ENCODE measurements at regions not wholly inside any gene's neighbourhood (a gene's known extent, or its start where the extent isn't known, plus 50 kb on each side); places are given as distances from the start of the nearest gene placed in this dataset.

DNA sequence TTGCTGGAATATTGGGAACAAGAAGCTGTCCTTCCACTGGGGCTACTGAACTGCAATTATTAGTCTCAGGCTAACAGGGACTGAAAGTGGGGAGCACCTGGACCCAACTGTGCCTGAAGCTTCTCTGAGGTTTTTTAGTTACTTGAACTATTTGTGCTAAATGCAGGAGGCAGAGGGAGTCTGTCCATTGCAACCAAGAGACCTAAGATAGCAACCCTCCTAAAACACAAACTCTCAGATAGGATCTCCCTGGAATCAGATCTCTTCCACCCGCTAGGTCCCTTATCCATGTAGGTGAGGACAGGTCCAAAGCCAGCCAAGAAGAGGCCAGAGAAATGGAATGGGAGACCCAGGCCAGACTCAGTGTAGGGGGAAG lies 58.1 kb downstream of the NCOR2 start:
- in situ Hi-C loops (cut with HindIII; ENCODE audit: low pct_unique_long_range_greater_than_20kb, low sequenced_read_pairs) (no loop called here), intact Hi-C loops (cut with micrococcal nuclease; ENCODE audit: unreplicated experiment) (no loop called here)
- H3K9me3 ChIP-seq (ENCODE audit: control insufficient read depth, insufficient read depth, low read depth, low read length) = no peaks in the 10 kb centered on the region
- POLR2A ChIA-PET = interaction anchor here (0.6 to 0.7 kb wide), 2 partner anchors 23 to 104 kb away, joined by 3 read pairs; no protein-coding TSS in a partner anchor
- DNase-seq (ENCODE audit: low read depth, low spot score) (no peak), ATAC-seq (no peak)
- H3K36me3 ChIP-seq (ENCODE audit: control insufficient read depth, insufficient read depth, low read length) = no peaks in the 10 kb centered on the region
- H3K27ac ChIP-seq (ENCODE audit: low read length) = peak overlapping the region; percentile 62
- CTCF ChIA-PET = interaction anchor here (0.6 to 1.0 kb wide), 2 partner anchors 9 to 237 kb away, joined by 3 read pairs; no protein-coding TSS in a partner anchor
- H3K27me3 ChIP-seq (ENCODE audit: control insufficient read depth, insufficient read depth, low read length) = no peaks in the 10 kb centered on the region
- BruUV-seq (replicated peaks) = no TSS peak
- peaks cover 92% of the 10 kb centered on the region for H3K4me1 ChIP-seq (ENCODE audit: control insufficient read depth, insufficient read depth, low read length)
- TF ChIP-seq, protein P1, sequence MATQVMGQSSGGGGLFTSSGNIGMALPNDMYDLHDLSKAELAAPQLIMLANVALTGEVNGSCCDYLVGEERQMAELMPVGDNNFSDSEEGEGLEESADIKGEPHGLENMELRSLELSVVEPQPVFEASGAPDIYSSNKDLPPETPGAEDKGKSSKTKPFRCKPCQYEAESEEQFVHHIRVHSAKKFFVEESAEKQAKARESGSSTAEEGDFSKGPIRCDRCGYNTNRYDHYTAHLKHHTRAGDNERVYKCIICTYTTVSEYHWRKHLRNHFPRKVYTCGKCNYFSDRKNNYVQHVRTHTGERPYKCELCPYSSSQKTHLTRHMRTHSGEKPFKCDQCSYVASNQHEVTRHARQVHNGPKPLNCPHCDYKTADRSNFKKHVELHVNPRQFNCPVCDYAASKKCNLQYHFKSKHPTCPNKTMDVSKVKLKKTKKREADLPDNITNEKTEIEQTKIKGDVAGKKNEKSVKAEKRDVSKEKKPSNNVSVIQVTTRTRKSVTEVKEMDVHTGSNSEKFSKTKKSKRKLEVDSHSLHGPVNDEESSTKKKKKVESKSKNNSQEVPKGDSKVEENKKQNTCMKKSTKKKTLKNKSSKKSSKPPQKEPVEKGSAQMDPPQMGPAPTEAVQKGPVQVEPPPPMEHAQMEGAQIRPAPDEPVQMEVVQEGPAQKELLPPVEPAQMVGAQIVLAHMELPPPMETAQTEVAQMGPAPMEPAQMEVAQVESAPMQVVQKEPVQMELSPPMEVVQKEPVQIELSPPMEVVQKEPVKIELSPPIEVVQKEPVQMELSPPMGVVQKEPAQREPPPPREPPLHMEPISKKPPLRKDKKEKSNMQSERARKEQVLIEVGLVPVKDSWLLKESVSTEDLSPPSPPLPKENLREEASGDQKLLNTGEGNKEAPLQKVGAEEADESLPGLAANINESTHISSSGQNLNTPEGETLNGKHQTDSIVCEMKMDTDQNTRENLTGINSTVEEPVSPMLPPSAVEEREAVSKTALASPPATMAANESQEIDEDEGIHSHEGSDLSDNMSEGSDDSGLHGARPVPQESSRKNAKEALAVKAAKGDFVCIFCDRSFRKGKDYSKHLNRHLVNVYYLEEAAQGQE (IDR thresholded peaks at IDR 0.05; ENCODE audit: insufficient read depth in 1 of 2, low read depth in 2 of 2, low read length in 1 of 2) = no peak
- TF ChIP-seq TCF7L2 (IDR thresholded peaks at IDR 0.05; ENCODE audit: low read depth, low read length) = no peak
- TF ChIP-seq SIN3A (IDR thresholded peaks at IDR 0.05; ENCODE audit: borderline replicate concordance, insufficient read depth, low read depth, low read length) = no peak
- no peak for TF ChIP-seq POLR2AphosphoS5 (IDR thresholded peaks at IDR 0.05; ENCODE audit: low read depth, low read length)
- TF ChIP-seq, protein P2, sequence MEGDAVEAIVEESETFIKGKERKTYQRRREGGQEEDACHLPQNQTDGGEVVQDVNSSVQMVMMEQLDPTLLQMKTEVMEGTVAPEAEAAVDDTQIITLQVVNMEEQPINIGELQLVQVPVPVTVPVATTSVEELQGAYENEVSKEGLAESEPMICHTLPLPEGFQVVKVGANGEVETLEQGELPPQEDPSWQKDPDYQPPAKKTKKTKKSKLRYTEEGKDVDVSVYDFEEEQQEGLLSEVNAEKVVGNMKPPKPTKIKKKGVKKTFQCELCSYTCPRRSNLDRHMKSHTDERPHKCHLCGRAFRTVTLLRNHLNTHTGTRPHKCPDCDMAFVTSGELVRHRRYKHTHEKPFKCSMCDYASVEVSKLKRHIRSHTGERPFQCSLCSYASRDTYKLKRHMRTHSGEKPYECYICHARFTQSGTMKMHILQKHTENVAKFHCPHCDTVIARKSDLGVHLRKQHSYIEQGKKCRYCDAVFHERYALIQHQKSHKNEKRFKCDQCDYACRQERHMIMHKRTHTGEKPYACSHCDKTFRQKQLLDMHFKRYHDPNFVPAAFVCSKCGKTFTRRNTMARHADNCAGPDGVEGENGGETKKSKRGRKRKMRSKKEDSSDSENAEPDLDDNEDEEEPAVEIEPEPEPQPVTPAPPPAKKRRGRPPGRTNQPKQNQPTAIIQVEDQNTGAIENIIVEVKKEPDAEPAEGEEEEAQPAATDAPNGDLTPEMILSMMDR (IDR thresholded peaks at IDR 0.05) = no peak
- no peak overlapping the region for H3K4me3 ChIP-seq (ENCODE audit: low read depth in 2 of 2, low read length in 2 of 2)

DNA sequence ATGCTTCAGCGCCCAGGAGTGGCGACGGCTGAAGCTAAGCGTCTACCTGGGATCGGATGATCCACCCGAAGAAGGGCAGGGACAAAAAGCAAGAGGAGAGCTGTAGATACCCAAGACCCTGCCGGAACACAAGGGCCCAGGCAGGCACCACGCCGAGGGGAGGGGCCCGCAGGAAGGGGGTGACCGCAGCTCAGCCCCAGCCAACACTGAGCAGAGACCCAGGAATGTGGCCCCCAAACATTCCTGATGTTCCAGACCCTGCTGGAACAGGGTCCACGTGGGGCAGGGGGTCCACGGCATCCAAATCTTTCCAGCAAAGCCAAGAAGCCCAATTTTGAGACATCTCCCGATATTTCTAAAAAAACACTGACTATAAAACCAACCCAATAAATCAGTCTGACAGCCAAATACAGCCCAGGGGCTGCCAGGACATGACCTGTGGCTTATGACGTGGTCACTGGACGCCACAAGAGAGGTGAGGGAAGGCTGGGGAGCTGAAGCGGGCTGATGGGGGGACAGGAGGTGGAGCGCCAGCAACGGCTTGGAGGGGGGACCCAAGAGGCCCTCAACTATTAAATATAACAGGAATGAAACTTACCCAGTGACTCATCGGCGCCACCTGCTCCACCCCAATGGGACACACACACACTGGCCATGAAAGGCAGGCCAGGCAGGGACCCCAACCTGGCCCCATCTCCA lies 58.9 kb downstream of the NCOR2 start:
- intact Hi-C loops (cut with micrococcal nuclease; ENCODE audit: unreplicated experiment) = no loop called here

More for the DNA sequence above, 58.9 kb downstream of the NCOR2 start:
- BruUV-seq (replicated peaks) = no TSS peak
- no peak for TF ChIP-seq TCF7L2 (IDR thresholded peaks at IDR 0.05; ENCODE audit: low read depth, low read length)
- no peak for TF ChIP-seq POLR2AphosphoS5 (IDR thresholded peaks at IDR 0.05; ENCODE audit: low read depth, low read length)
- TF ChIP-seq, protein P1 (IDR thresholded peaks at IDR 0.05; ENCODE audit: insufficient read depth in 1 of 2, low read depth in 2 of 2, low read length in 1 of 2) = no peak
- TF ChIP-seq, protein P2 (IDR thresholded peaks at IDR 0.05) = peak; percentile 60; the same call in 1 of the 2 replicates
- no peak for TF ChIP-seq SIN3A (IDR thresholded peaks at IDR 0.05; ENCODE audit: borderline replicate concordance, insufficient read depth, low read depth, low read length)
- DNase-seq (ENCODE audit: low read depth, low spot score) (no peak), ATAC-seq (no peak)
- Histone ChIP-seq H3K4me1 (ENCODE audit: control insufficient read depth, insufficient read depth, low read length) (peaks cover 87% of the 10 kb centered on the region), H3K27ac (ENCODE audit: low read length) (peak overlapping the region; percentile 26), H3K4me3 (ENCODE audit: low read depth in 2 of 2, low read length in 2 of 2) (no peak overlapping the region), H3K27me3 (ENCODE audit: control insufficient read depth, insufficient read depth, low read length) (no peaks in the 10 kb centered on the region), H3K36me3 (ENCODE audit: control insufficient read depth, insufficient read depth, low read length) (no peaks in the 10 kb centered on the region), H3K9me3 (ENCODE audit: control insufficient read depth, insufficient read depth, low read depth, low read length) (no peaks in the 10 kb centered on the region)
- ChIA-PET CTCF (no interaction called here), POLR2A (interaction anchor here (0.6 to 0.7 kb wide), 2 partner anchors 22 to 105 kb away, joined by 3 read pairs; no protein-coding TSS in a partner anchor)
- in situ Hi-C loops (cut with HindIII; ENCODE audit: low pct_unique_long_range_greater_than_20kb, low sequenced_read_pairs) = no loop called here

Measured in Panc1 (cell line).